HG03342 (cell line): ENCODE measurements at regions not wholly inside any gene's neighbourhood (a gene's known extent, or its start where the extent isn't known, plus 50 kb on each side); places are given as distances from the start of the nearest gene placed in this dataset.
"Not testable (repeated sequence)": the region's sequence is repeated elsewhere in the genome, so short reads cannot be mapped to it uniquely, and the experiment has no call there.

Experiments used
- ATAC-seq: cut with Tn5 transposase; IDR thresholded peaks from one replicate; pipeline ENCODE4 v1.9.1; 2021; ENCODE audit warnings: mild to moderate bottlenecking, moderate library complexity; ENCODE audit not compliant: unreplicated experiment

DNA sequence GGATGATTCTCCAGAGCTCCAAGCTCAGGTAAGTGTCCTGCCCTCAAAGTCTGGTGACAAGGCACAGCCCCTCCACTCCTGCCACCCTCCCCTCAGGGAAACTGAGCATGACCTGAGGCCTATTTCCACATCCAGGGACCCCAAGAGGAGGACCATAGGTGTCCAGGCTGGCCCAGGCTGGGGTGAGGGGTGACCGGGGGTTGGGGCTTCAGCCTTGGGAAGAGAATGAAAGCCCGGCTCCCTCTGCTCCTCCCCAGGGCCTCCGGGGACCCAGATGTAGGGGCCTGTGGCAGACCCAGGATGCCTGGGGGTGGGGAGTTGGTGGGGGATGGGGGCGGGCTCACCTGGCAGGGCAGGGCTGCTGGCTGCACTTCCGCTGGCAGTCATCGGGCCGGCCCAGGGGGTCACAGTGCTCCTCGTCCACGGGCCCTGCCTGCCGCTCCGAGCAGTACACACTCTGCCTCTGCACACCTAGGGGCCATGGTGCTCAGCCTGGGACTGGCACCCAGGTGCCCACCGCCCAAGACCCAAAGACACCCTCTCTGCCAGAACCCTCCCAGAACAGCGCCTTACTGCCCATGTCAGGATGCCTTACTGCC lies 116.5 kb upstream of the AKAP13 start:
- not testable (repeated sequence) for ATAC-seq

- not testable (repeated sequence) for ATAC-seq
Observed at GRCh38 chr15:85264614-85265190, 115.7 kb upstream of the AKAP13 start.

GRCh38 chr15:85267158-85267857 lies 113.1 kb upstream of the AKAP13 start:
- not testable (repeated sequence) for ATAC-seq

- no peak for ATAC-seq
Observed at GRCh38 chr15:85274315-85275050, 105.9 kb upstream of the AKAP13 start.

GRCh38 chr15:85276508-85276907 lies 103.9 kb upstream of the AKAP13 start:
- no peak for ATAC-seq

DNA sequence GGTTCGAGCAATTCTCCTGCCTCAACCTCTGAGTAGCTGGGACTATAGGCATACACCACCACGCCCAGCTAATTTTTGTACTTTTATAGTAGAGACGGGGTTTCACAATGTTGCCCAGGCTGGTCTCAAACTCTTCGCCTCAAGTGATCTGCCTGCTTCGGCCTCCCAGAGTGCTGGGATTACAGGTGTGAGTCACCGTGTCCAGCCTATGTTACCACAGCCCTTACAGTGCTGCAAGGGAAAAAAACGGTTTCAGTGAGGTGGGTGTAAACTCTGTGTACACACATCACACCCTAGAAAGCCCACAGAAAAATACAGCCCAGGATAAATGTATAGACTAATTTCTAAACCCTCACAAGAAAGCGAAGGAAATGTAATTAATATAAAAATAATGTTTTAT lies 103.5 kb upstream of the AKAP13 start:
- no peak for ATAC-seq

GRCh38 chr15:85277847-85278370 lies 102.5 kb upstream of the AKAP13 start:
- ATAC-seq: no peak

DNA sequence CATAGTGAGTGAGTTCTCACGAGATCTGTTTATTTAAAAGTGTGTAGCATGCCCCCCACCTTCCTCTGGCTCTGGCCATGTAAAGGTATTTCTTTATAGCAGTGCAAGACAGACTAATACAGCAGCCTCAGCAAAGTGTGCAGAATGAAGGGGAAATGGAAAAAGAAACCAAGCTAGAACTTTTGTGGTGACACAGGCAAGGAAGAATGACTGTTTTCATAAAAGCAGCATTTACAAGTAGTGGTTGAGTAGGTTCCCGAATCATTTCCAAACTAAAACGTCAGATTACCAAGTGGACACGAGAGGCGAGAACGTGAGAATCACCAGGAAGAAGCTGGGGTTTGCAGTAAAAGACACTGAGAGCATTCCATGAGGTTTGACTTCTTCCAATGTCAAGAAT lies 100.2 kb upstream of the AKAP13 start:
- peak; percentile 48 for ATAC-seq

DNA sequence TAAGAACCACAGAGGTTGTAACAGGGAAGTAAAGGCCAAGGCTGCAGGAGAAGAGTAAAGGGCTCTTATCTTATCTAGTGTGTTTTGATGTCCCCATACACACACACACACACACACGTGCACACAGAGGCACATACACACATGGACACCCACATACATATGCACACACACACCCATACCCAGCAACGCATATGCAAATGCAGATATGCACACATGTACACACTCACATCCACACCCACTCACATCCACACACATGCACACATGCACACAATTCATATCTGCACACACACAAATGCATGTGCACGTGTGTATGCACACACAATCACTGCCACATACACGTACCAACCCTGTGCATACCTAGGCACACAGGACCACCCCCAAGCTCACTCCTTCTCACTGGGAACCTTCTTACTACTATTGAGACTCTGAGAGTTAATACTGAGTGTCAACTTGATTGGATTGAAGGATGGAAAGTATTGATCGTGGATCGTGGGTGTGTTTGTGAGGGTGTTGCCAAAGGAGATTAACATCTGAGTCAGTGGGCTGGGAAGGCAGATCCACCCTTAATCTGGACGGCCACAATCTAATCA lies 99.0 kb upstream of the AKAP13 start:
- no peak for ATAC-seq

GRCh38 chr15:85282504-85283115 lies 97.8 kb upstream of the AKAP13 start:
- ATAC-seq: no peak

DNA sequence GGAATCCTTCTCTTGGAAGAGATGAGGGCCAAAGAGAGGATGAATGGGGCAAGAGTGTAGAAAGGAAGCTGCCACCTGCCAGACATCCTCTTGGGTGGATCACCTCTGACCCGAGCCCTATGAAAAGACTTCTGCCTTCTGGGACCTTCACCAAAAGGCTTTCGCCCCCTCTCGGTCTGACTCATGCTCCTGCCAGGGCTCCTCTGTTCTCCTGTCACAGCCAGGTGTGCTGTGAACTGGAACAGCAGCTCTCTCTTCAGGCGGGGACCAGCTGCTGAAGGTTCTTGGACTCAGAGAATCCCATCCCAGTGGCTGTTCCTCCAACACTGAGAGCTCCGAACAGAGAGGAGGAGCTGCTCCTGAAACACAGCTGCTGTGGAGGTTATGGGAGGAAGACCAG lies 96.6 kb upstream of the AKAP13 start:
- ATAC-seq: peak; percentile 71

- ATAC-seq: peak; percentile 77
Observed at GRCh38 chr15:85284497-85284896, 95.9 kb upstream of the AKAP13 start.

DNA sequence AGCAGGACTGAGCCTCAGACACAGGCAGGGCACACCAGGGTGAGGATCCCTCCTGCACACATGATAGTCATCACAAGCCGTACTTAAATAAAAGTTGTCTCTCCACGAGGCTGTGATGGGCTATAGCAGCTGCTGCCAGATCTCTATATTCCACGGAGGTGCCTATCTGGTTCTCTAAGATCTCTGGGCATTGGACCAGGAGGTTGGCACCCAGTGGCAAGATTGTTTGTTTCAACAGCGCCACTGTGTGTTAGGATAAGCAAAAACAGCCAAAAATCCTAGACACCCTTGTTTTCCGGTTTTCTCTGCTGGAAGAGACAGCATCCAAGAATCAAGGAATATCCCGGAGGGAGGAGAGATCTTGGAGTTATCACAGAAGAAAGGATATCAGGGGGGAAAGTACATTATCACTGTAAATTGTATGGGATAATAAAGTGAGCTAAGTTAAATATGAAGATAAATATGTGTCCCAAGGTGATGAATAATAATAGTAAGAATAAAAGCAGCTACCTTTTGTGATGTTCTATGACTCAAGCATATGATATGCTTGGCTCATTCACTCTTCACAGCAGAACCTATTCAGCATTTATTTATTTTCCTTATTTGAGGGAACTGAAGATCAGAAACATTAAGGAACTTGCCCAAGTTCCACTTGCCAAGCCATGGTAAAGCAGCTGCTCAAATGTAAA lies 90.6 kb upstream of the AKAP13 start:
- no peak for ATAC-seq

GRCh38 chr15:85292583-85292982 lies 87.8 kb upstream of the AKAP13 start:
- not testable (repeated sequence) for ATAC-seq

DNA sequence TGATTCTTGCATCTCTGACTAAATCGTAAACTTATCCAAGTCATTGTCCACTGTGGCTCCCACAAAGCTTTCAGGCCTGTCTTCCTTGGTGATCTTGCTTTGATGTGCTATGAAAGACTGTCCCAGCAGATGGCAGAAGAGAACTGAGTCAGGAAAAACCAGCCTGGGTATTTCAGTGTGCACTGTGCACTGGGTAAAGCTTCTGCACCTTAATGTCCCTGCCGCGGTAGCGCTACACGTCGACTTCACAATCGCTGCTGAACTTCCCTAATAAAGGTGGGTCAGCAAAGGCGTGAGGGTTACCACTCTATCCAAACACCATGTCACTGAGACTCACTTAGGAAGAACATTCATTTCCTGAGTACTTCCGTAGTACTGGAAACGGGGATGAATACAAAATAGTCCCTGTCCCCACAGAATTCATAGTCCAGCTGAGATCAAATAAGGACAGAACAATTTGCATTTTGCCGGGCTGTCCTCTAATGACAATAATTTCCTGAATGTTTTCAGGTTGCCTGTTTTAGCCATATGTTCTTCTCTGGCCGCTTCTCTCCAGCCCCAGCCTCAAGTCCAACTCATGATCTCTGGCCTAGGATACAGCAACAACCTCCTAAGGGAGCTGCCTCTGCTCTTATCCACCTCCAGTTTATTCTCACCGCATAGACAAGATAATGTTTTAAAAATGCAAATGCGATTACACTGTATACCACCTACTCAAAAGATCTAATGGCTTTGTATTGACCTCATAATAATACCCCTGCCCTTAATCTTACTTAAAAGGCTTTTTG lies 83.6 kb upstream of the AKAP13 start:
- peak; percentile 95 for ATAC-seq

GRCh38 chr15:85297537-85297936 lies 82.9 kb upstream of the AKAP13 start:
- ATAC-seq: no peak

DNA sequence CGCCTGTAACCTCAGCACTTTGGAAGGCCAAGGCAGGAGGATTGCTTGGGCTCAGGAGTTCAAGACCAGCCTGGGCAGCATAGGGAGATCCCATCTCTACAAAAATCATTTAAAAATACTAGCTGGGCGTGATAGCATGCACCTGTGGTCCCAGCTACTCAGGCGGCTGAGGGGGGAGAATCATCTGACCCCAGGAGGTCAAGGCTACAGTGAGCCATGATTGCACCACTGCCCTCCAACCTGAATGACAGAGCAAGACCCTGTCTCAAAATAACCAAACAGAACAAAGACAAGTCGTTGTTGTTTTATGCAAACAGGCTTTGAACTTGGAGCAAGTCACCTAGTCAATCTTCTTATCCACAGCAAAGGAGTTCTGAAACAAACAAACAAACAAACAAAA lies 82.0 kb upstream of the AKAP13 start:
- ATAC-seq: no peak

DNA sequence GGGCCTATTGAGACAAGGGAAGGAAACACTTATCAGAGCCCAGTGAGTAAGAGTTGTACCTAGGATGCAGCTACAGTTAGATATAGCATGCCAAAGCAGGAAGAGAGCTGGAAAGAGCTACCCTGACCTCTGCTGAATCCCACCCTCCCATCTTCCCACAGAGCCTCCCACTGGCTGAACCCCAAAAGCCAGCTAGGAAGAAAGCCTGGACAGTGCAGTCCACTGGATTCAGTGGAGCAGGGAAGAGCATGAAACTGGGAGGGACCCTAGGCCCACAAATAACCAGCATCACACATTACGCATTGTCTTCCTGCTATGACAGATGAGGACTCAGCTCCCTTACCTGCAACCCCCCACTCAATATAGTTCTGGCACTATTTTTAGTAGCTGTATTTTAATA lies 81.5 kb upstream of the AKAP13 start:
- ATAC-seq: no peak

DNA sequence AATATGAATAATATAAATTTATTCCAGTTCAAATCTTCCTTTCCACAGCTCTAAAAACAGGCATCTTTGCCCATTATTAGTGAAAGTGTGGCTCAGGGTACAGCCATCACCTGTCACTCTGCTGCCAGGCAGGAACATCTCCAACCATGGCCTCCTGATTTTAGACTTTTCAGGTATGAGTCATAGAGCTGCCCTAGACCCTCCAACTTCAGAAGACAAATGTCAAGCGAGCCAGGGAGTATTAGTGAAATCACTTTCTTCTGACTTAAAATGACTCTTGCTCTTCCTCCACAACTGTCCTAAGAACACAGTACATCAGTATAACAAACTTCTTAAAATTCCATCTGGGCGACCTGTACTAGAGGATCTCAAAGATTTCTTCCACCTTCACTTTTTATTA lies 78.1 kb upstream of the AKAP13 start:
- no peak for ATAC-seq
